Thyroid gland (tissue), 4 donors: ENCODE measurements at regions not wholly inside any gene's neighbourhood (a gene's known extent, or its start where the extent isn't known, plus 50 kb on each side); places are given as distances from the start of the nearest gene placed in this dataset.

Experiments used
- POLR2A ChIP-seq, 2 donors: fragments of 450-650 bp; IDR thresholded peaks; one replicate each; pipeline ENCODE4 v1.6.1; 2017; ENCODE audit warnings: antibody characterized with exemption in 2 of 2, mild to moderate bottlenecking in 2 of 2, moderate library complexity in 1 of 2
- TF ChIP-seq, protein P1 (sequence below), 6 experiments: fragments of 200-600 bp in 3 of 6; fragments of 450-650 bp in 3 of 6; sonication (generic) in 3 of 6; IDR thresholded peaks; one replicate each; pipeline ENCODE4 v1.5.1; 2016 to 2019; ENCODE audit warnings: antibody characterized with exemption in 6 of 6, mild to moderate bottlenecking in 2 of 6, inconsistent platforms in 1 of 6, moderate library complexity in 1 of 6

DNA sequence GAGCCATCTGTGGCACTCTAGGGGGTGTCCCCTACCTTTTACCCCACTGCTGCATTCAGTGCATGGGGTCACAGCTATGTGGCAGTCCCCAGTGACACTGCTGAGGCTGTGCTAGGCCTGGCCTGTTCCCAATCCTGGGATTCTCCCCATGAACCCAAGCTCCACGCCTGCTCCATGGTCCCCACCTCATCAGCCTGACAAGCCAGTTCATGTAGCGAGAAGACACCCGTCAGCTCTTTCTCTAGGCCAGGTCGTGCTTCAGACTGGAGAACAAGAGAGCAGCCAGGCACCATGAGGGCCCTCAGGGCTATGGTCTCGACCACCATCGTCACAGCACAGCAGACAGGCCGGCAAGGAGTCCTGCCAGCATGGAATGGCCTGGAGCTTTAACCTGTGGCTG lies 72.8 kb upstream of the PRR20G start:
- TF ChIP-seq, protein P1, sequence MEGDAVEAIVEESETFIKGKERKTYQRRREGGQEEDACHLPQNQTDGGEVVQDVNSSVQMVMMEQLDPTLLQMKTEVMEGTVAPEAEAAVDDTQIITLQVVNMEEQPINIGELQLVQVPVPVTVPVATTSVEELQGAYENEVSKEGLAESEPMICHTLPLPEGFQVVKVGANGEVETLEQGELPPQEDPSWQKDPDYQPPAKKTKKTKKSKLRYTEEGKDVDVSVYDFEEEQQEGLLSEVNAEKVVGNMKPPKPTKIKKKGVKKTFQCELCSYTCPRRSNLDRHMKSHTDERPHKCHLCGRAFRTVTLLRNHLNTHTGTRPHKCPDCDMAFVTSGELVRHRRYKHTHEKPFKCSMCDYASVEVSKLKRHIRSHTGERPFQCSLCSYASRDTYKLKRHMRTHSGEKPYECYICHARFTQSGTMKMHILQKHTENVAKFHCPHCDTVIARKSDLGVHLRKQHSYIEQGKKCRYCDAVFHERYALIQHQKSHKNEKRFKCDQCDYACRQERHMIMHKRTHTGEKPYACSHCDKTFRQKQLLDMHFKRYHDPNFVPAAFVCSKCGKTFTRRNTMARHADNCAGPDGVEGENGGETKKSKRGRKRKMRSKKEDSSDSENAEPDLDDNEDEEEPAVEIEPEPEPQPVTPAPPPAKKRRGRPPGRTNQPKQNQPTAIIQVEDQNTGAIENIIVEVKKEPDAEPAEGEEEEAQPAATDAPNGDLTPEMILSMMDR (IDR thresholded peaks at IDR 0.05), result no peak
- TF ChIP-seq POLR2A (IDR thresholded peaks at IDR 0.05), result no peak
